Testis (tissue), 2 donors: ENCODE measurements at regions not wholly inside any gene's neighbourhood (a gene's known extent, or its start where the extent isn't known, plus 50 kb on each side); places are given as distances from the start of the nearest gene placed in this dataset.

Source experiments
- CTCF ChIP-seq, 3 experiments: fragments of 450-650 bp in 2 of 3; fragments of 200-600 bp in 1 of 3; sonication (generic) in 1 of 3; IDR thresholded peaks; one replicate each; pipeline ENCODE4 v1.5.1; 2016 to 2019; ENCODE audit warnings: antibody characterized with exemption in 3 of 3, mild to moderate bottlenecking in 2 of 3, moderate library complexity in 1 of 3
- POLR2A ChIP-seq: fragments of 450-650 bp; IDR thresholded peaks from one replicate; pipeline ENCODE4 v1.6.1; 2017; ENCODE audit warnings: antibody characterized with exemption, mild to moderate bottlenecking, moderate library complexity

- TF ChIP-seq CTCF (IDR thresholded peaks at IDR 0.05) (peak in 2 of 3 experiments; percentile 27 to 48), POLR2A (no peak)
These were observed 108.5 kb upstream of the TMEM168 start for GRCh38 chr7:112898432-112899290.
